ENCODE measurements at regions not wholly inside any gene's neighbourhood (a gene's known extent, or its start where the extent isn't known, plus 50 kb on each side); places are given as distances from the start of the nearest gene placed in this dataset.

DNA sequence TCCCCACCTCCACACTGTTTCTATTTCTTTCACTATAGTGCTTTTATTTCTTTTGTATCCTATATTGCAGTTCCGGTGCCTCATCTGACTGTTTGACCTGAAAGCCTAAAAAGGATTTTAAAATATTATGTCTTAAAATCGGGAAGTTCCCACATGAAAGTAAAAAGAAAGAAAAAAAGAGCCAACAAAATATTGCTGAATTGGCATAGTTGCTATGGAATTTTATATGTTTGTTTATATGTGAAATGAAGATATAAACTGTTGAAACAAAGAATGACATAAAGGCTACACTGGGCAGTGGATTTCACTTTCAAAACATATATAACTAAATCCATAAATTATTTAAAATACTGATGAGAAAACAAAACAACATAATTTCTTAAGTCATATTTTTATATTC, 1383.7 kb downstream of the C4orf33 start:
- no peaks in the 10 kb centered on the region for H3K9me3 ChIP-seq (ENCODE audit: control insufficient read depth, insufficient read depth, low read length)
- no peak overlapping the region for H2AK9ac ChIP-seq (replicated peaks; ENCODE audit: low read depth, low read length, poor library complexity)
- TF ChIP-seq MXI1 (IDR thresholded peaks at IDR 0.05; ENCODE audit: borderline replicate concordance, low read depth, low read length) (no peak), RFX5 (IDR thresholded peaks at IDR 0.05; ENCODE audit: low read depth, low read length) (no peak), MAFK (IDR thresholded peaks at IDR 0.05; ENCODE audit: low read depth, low read length) (peak; percentile 86)
- TF ChIP-seq, protein P1, sequence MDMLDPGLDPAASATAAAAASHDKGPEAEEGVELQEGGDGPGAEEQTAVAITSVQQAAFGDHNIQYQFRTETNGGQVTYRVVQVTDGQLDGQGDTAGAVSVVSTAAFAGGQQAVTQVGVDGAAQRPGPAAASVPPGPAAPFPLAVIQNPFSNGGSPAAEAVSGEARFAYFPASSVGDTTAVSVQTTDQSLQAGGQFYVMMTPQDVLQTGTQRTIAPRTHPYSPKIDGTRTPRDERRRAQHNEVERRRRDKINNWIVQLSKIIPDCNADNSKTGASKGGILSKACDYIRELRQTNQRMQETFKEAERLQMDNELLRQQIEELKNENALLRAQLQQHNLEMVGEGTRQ (IDR thresholded peaks at IDR 0.05; ENCODE audit: low read depth, low read length) = no peak
- TF ChIP-seq, protein P2, sequence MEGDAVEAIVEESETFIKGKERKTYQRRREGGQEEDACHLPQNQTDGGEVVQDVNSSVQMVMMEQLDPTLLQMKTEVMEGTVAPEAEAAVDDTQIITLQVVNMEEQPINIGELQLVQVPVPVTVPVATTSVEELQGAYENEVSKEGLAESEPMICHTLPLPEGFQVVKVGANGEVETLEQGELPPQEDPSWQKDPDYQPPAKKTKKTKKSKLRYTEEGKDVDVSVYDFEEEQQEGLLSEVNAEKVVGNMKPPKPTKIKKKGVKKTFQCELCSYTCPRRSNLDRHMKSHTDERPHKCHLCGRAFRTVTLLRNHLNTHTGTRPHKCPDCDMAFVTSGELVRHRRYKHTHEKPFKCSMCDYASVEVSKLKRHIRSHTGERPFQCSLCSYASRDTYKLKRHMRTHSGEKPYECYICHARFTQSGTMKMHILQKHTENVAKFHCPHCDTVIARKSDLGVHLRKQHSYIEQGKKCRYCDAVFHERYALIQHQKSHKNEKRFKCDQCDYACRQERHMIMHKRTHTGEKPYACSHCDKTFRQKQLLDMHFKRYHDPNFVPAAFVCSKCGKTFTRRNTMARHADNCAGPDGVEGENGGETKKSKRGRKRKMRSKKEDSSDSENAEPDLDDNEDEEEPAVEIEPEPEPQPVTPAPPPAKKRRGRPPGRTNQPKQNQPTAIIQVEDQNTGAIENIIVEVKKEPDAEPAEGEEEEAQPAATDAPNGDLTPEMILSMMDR (conservative IDR thresholded peaks at IDR 0.05; ENCODE audit: low read depth, low read length) = no peak
- no peak overlapping the region for H3K4me2 ChIP-seq (ENCODE audit: low read depth, low read length)
- H4K8ac ChIP-seq (ENCODE audit: low read depth in 2 of 2, low read length in 2 of 2) = peak overlapping the region; percentile 63 to 65; a peak in 1 of 4 replicates
- peak overlapping the region; percentile 93 for H2BK5ac ChIP-seq (ENCODE audit: low read depth, low read length, poor library complexity, severe bottlenecking)
- peak overlapping the region; percentile 81 for H4K91ac ChIP-seq (ENCODE audit: insufficient read depth, low read depth, low read length)
- ATAC-seq (ENCODE audit: low read depth) (no peak), DNase-seq (no peak)
- H2BK120ac ChIP-seq (ENCODE audit: low read depth, low read length) = peak overlapping the region; percentile 56; the same call in 1 of the 2 replicates
- H4K20me1 ChIP-seq (ENCODE audit: insufficient read depth, low read length) = no peaks in the 10 kb centered on the region
- peak overlapping the region; percentile 78; the same call in 1 of the 2 replicates for H2AK5ac ChIP-seq (ENCODE audit: low read depth, low read length)
- intact Hi-C loops (cut with micrococcal nuclease) (no loop called here), in situ Hi-C loops (cut with MboI; ENCODE audit: low sequenced_read_pairs) (no loop called here), dilution Hi-C loops (cut with HindIII; ENCODE audit: low sequenced_read_pairs, unreplicated experiment) (no loop called here)
- peak overlapping the region; percentile 52; the same call in 1 of the 2 replicates for H3K23ac ChIP-seq (ENCODE audit: low read depth, low read length)
- peak overlapping the region; percentile 76; the same call in 1 of the 2 replicates for H3K18ac ChIP-seq (ENCODE audit: low read depth, low read length)
- H3K79me1 ChIP-seq (ENCODE audit: low read depth in 1 of 2, low read length in 2 of 2) = no peaks in the 10 kb centered on the region
- POLR2A ChIA-PET (ENCODE audit: unreplicated experiment) = no interaction called here
- no peak overlapping the region for H3K56ac ChIP-seq (ENCODE audit: extremely low read depth, insufficient read depth, low read length)
- H3K4me1 ChIP-seq (ENCODE audit: control insufficient read depth, insufficient read depth, low read length) = peaks cover 2% of the 10 kb centered on the region; the same call in 1 of the 2 replicates
- H3K14ac ChIP-seq (replicated peaks; ENCODE audit: low read depth, low read length) = 0 out of 2 replicates have a peak overlapping the region, but pooled peaks have one; percentile 14
- H3K9ac ChIP-seq (ENCODE audit: low read depth, low read length) = no peak overlapping the region
- H3K27me3 ChIP-seq (ENCODE audit: control insufficient read depth, insufficient read depth, low read length) = no peaks in the 10 kb centered on the region
- no peak overlapping the region for H3K4me3 ChIP-seq (ENCODE audit: insufficient read depth, low read depth, low read length)
- H2BK15ac ChIP-seq (ENCODE audit: low read depth, low read length) = no peak overlapping the region
- BruUV-seq (replicated peaks) = no TSS peak
- peak overlapping the region; percentile 1; the same call in 1 of the 2 replicates for H3K4ac ChIP-seq (ENCODE audit: low read depth, low read length)
- no CpG with 5 or more reads among the region's 2 CpGs for WGBS, 2 experiments (ENCODE audit: extremely low coverage in 2 of 2, insufficient read length in 1 of 2)
- H4K5ac ChIP-seq (ENCODE audit: low read depth, low read length) = peak overlapping the region; percentile 73; the same call in 1 of the 2 replicates
- no peaks in the 10 kb centered on the region for H3K9me1 ChIP-seq (ENCODE audit: insufficient read depth, low read length)
- no peak overlapping the region for H2AFZ ChIP-seq (replicated peaks; ENCODE audit: low read length, poor library complexity)
- CTCF ChIA-PET = no interaction called here
- H2BK20ac ChIP-seq (ENCODE audit: low read depth, low read length) = peak overlapping the region; percentile 46; the same call in 1 of the 2 replicates
- no peaks in the 10 kb centered on the region for H3K36me3 ChIP-seq (ENCODE audit: control insufficient read depth, insufficient read depth, low read length)
- H3K27ac ChIP-seq (ENCODE audit: insufficient read depth, low read length) = no peak overlapping the region

Measured in IMR-90 (cell line).